ENCODE measurements at regions not wholly inside any gene's neighbourhood (a gene's known extent, or its start where the extent isn't known, plus 50 kb on each side); places are given as distances from the start of the nearest gene placed in this dataset.
A peak's percentile ranks its signal among the peaks of the same experiment; 100 is the strongest.

- Histone ChIP-seq H3K27ac (ENCODE audit: low read length) (no peak overlapping the region), H3K79me2 (ENCODE audit: low read length) (no peaks in the 10 kb centered on the region), H3K9ac (ENCODE audit: low read length) (no peak overlapping the region), H2AFZ (ENCODE audit: low read length) (no peak overlapping the region), H3K9me2 (replicated peaks; ENCODE audit: insufficient read depth, low read length) (no peaks in the 10 kb centered on the region), H3K9me3 (ENCODE audit: low read length) (no peaks in the 10 kb centered on the region), H3K27me3 (ENCODE audit: low read length) (no peaks in the 10 kb centered on the region), H3K4me2 (ENCODE audit: low read depth, low read length, poor library complexity, severe bottlenecking) (no peak overlapping the region), H4K20me1 (ENCODE audit: insufficient read depth, low read depth, low read length) (no peaks in the 10 kb centered on the region), H3K4me1 (ENCODE audit: low read length) (no peaks in the 10 kb centered on the region), H3K4me3 (ENCODE audit: low read length) (no peak overlapping the region), H3K36me3 (ENCODE audit: insufficient read depth, low read length) (no peaks in the 10 kb centered on the region)
- DNase-seq, result no peak
Observed at GRCh38 chr6:53744321-53744720, 50.5 kb upstream of the LRRC1 start.

- H3K9me3 ChIP-seq (ENCODE audit: low read length), result no peaks in the 10 kb centered on the region
- H3K4me2 ChIP-seq (ENCODE audit: low read depth, low read length, poor library complexity, severe bottlenecking), result no peak overlapping the region
- H3K36me3 ChIP-seq (ENCODE audit: insufficient read depth, low read length), result no peaks in the 10 kb centered on the region
- no peaks in the 10 kb centered on the region for H3K79me2 ChIP-seq (ENCODE audit: low read length)
- no peaks in the 10 kb centered on the region for H3K9me2 ChIP-seq (replicated peaks; ENCODE audit: insufficient read depth, low read length)
- H3K4me3 ChIP-seq (ENCODE audit: low read length), result no peak overlapping the region
- no peaks in the 10 kb centered on the region for H3K27me3 ChIP-seq (ENCODE audit: low read length)
- no peak overlapping the region for H3K9ac ChIP-seq (ENCODE audit: low read length)
- H4K20me1 ChIP-seq (ENCODE audit: insufficient read depth, low read depth, low read length), result no peaks in the 10 kb centered on the region
- H3K4me1 ChIP-seq (ENCODE audit: low read length), result no peaks in the 10 kb centered on the region
- H2AFZ ChIP-seq (ENCODE audit: low read length), result no peak overlapping the region
- DNase-seq, result no peak
- H3K27ac ChIP-seq (ENCODE audit: low read length), result no peak overlapping the region
Observed at GRCh38 chr6:53741034-53741823, 53.6 kb upstream of the LRRC1 start.

GRCh38 chr6:53737746-53738145 is 57.1 kb upstream of the LRRC1 start:
- H3K27me3 ChIP-seq (ENCODE audit: low read length), result no peaks in the 10 kb centered on the region
- H3K4me3 ChIP-seq (ENCODE audit: low read length), result no peak overlapping the region
- no peak overlapping the region for H2AFZ ChIP-seq (ENCODE audit: low read length)
- no peaks in the 10 kb centered on the region for H3K4me1 ChIP-seq (ENCODE audit: low read length)
- DNase-seq, result no peak
- no peak overlapping the region for H3K4me2 ChIP-seq (ENCODE audit: low read depth, low read length, poor library complexity, severe bottlenecking)
- H4K20me1 ChIP-seq (ENCODE audit: insufficient read depth, low read depth, low read length), result no peaks in the 10 kb centered on the region
- H3K36me3 ChIP-seq (ENCODE audit: insufficient read depth, low read length), result no peaks in the 10 kb centered on the region
- no peak overlapping the region for H3K9ac ChIP-seq (ENCODE audit: low read length)
- no peaks in the 10 kb centered on the region for H3K9me3 ChIP-seq (ENCODE audit: low read length)
- no peaks in the 10 kb centered on the region for H3K9me2 ChIP-seq (replicated peaks; ENCODE audit: insufficient read depth, low read length)
- no peak overlapping the region for H3K27ac ChIP-seq (ENCODE audit: low read length)
- no peaks in the 10 kb centered on the region for H3K79me2 ChIP-seq (ENCODE audit: low read length)

- H3K4me3 ChIP-seq (ENCODE audit: low read length), result no peak overlapping the region
- H4K20me1 ChIP-seq (ENCODE audit: insufficient read depth, low read depth, low read length), result no peaks in the 10 kb centered on the region
- H3K4me1 ChIP-seq (ENCODE audit: low read length), result no peaks in the 10 kb centered on the region
- DNase-seq, result no peak
- no peak overlapping the region for H3K4me2 ChIP-seq (ENCODE audit: low read depth, low read length, poor library complexity, severe bottlenecking)
- H3K9me3 ChIP-seq (ENCODE audit: low read length), result no peaks in the 10 kb centered on the region
- H3K9me2 ChIP-seq (replicated peaks; ENCODE audit: insufficient read depth, low read length), result no peaks in the 10 kb centered on the region
- no peaks in the 10 kb centered on the region for H3K36me3 ChIP-seq (ENCODE audit: insufficient read depth, low read length)
- H3K9ac ChIP-seq (ENCODE audit: low read length), result no peak overlapping the region
- no peaks in the 10 kb centered on the region for H3K27me3 ChIP-seq (ENCODE audit: low read length)
- no peaks in the 10 kb centered on the region for H3K79me2 ChIP-seq (ENCODE audit: low read length)
- no peak overlapping the region for H2AFZ ChIP-seq (ENCODE audit: low read length)
- H3K27ac ChIP-seq (ENCODE audit: low read length), result no peak overlapping the region
Observed at GRCh38 chr6:53735896-53736295, 58.9 kb upstream of the LRRC1 start.

- no peak overlapping the region for H3K27ac ChIP-seq (ENCODE audit: low read length)
- H3K27me3 ChIP-seq (ENCODE audit: low read length), result no peaks in the 10 kb centered on the region
- no peaks in the 10 kb centered on the region for H4K20me1 ChIP-seq (ENCODE audit: insufficient read depth, low read depth, low read length)
- H3K4me1 ChIP-seq (ENCODE audit: low read length), result no peaks in the 10 kb centered on the region
- peak; percentile 56 for DNase-seq
- no peak overlapping the region for H3K9ac ChIP-seq (ENCODE audit: low read length)
- H3K4me2 ChIP-seq (ENCODE audit: low read depth, low read length, poor library complexity, severe bottlenecking), result no peak overlapping the region
- no peaks in the 10 kb centered on the region for H3K9me3 ChIP-seq (ENCODE audit: low read length)
- H3K4me3 ChIP-seq (ENCODE audit: low read length), result no peak overlapping the region
- H3K9me2 ChIP-seq (replicated peaks; ENCODE audit: insufficient read depth, low read length), result no peaks in the 10 kb centered on the region
- no peaks in the 10 kb centered on the region for H3K36me3 ChIP-seq (ENCODE audit: insufficient read depth, low read length)
- H2AFZ ChIP-seq (ENCODE audit: low read length), result no peak overlapping the region
- H3K79me2 ChIP-seq (ENCODE audit: low read length), result no peaks in the 10 kb centered on the region
Observed at GRCh38 chr6:53734473-53735299, 60.1 kb upstream of the LRRC1 start.

GRCh38 chr6:53731866-53732636 is 62.8 kb upstream of the LRRC1 start:
- Histone ChIP-seq H3K9ac (ENCODE audit: low read length) (no peak overlapping the region), H3K27me3 (ENCODE audit: low read length) (no peaks in the 10 kb centered on the region), H2AFZ (ENCODE audit: low read length) (no peak overlapping the region), H3K4me3 (ENCODE audit: low read length) (no peak overlapping the region), H3K4me2 (ENCODE audit: low read depth, low read length, poor library complexity, severe bottlenecking) (no peak overlapping the region), H3K4me1 (ENCODE audit: low read length) (no peaks in the 10 kb centered on the region), H3K27ac (ENCODE audit: low read length) (no peak overlapping the region), H4K20me1 (ENCODE audit: insufficient read depth, low read depth, low read length) (no peaks in the 10 kb centered on the region), H3K9me3 (ENCODE audit: low read length) (no peaks in the 10 kb centered on the region), H3K36me3 (ENCODE audit: insufficient read depth, low read length) (no peaks in the 10 kb centered on the region), H3K79me2 (ENCODE audit: low read length) (no peaks in the 10 kb centered on the region), H3K9me2 (replicated peaks; ENCODE audit: insufficient read depth, low read length) (no peaks in the 10 kb centered on the region)
- DNase-seq, result no peak

GRCh38 chr6:53730767-53731166 is 64.0 kb upstream of the LRRC1 start:
- Histone ChIP-seq H3K27me3 (ENCODE audit: low read length) (no peaks in the 10 kb centered on the region), H3K79me2 (ENCODE audit: low read length) (no peaks in the 10 kb centered on the region), H3K9me3 (ENCODE audit: low read length) (no peaks in the 10 kb centered on the region), H3K4me2 (ENCODE audit: low read depth, low read length, poor library complexity, severe bottlenecking) (no peak overlapping the region), H3K9me2 (replicated peaks; ENCODE audit: insufficient read depth, low read length) (no peaks in the 10 kb centered on the region), H3K4me3 (ENCODE audit: low read length) (no peak overlapping the region), H2AFZ (ENCODE audit: low read length) (no peak overlapping the region), H3K27ac (ENCODE audit: low read length) (no peak overlapping the region), H3K36me3 (ENCODE audit: insufficient read depth, low read length) (no peaks in the 10 kb centered on the region), H4K20me1 (ENCODE audit: insufficient read depth, low read depth, low read length) (no peaks in the 10 kb centered on the region), H3K4me1 (ENCODE audit: low read length) (no peaks in the 10 kb centered on the region), H3K9ac (ENCODE audit: low read length) (no peak overlapping the region)
- no peak for DNase-seq
